ENCODE measurements at regions not wholly inside any gene's neighbourhood (a gene's known extent, or its start where the extent isn't known, plus 50 kb on each side); places are given as distances from the start of the nearest gene placed in this dataset.

DNA sequence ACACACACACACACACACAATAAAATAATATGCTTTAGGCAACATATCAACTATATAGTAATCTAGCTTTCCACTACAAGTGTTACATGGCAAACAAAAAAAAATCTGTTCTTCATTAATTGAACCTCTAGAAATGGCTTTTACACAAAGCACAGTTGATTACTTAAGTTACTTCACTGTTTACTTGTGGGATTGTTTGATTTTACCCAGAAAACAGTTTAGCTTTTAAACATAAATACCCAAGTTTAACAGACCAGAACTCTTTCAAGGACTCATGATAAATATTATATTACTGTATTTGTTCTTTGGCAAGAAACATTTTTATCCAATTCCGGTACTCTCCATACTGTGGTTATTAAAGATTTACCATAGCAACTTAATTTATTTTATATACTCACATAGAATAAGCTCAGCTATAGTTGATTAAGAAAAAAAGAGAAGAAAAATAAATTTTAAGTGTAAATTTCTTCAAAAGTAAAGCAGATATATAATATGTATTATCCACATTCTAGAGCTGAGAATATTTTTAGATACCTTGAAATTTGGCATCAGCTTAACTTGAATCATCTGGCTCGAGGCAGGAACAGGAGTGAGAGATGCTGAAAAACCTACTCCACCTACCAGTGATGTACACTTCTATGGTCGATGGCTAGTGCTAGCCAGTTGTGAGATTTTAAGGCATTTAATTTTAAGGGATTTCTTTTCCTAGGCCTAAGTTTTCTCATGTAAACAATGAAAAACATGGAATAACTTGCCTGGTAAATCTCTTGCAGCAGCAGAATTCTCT is 126.0 kb downstream of the BTG1 start:
- Mint-ChIP-seq H3K4me1 (ENCODE audit: insufficient read depth, unreplicated experiment) (no peaks in the 10 kb centered on the region), H3K4me3 (ENCODE audit: unreplicated experiment) (no peak overlapping the region), H3K36me3 (ENCODE audit: insufficient read depth, unreplicated experiment) (peaks cover 5% of the 10 kb centered on the region), H3K27ac (ENCODE audit: low read depth, unreplicated experiment) (no peak overlapping the region), H3K27me3 (ENCODE audit: insufficient read depth, unreplicated experiment) (no peaks in the 10 kb centered on the region), H3K9me3 (ENCODE audit: unreplicated experiment) (no peaks in the 10 kb centered on the region)
- CTCF ChIA-PET = interaction anchor here (0.5 to 1.2 kb wide), 5 partner anchors 12 to 421 kb away, joined by 3 to 4 read pairs (median 3); no protein-coding TSS in a partner anchor
- TF ChIP-seq, protein P1, sequence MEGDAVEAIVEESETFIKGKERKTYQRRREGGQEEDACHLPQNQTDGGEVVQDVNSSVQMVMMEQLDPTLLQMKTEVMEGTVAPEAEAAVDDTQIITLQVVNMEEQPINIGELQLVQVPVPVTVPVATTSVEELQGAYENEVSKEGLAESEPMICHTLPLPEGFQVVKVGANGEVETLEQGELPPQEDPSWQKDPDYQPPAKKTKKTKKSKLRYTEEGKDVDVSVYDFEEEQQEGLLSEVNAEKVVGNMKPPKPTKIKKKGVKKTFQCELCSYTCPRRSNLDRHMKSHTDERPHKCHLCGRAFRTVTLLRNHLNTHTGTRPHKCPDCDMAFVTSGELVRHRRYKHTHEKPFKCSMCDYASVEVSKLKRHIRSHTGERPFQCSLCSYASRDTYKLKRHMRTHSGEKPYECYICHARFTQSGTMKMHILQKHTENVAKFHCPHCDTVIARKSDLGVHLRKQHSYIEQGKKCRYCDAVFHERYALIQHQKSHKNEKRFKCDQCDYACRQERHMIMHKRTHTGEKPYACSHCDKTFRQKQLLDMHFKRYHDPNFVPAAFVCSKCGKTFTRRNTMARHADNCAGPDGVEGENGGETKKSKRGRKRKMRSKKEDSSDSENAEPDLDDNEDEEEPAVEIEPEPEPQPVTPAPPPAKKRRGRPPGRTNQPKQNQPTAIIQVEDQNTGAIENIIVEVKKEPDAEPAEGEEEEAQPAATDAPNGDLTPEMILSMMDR (IDR thresholded peaks at IDR 0.05; ENCODE audit: unreplicated experiment) = no peak
- POLR2A ChIA-PET = interaction anchor here (0.6 to 1.9 kb wide), 10 partner anchors 9 to 489 kb away, joined by 3 to 10 read pairs (median 4); partner anchors contain the start of gene BTG1
- intact Hi-C loops (cut with micrococcal nuclease) = no loop called here
- no peak for DNase-seq (ENCODE audit: unreplicated experiment)
- BruUV-seq (replicated peaks) = no TSS peak

DNA sequence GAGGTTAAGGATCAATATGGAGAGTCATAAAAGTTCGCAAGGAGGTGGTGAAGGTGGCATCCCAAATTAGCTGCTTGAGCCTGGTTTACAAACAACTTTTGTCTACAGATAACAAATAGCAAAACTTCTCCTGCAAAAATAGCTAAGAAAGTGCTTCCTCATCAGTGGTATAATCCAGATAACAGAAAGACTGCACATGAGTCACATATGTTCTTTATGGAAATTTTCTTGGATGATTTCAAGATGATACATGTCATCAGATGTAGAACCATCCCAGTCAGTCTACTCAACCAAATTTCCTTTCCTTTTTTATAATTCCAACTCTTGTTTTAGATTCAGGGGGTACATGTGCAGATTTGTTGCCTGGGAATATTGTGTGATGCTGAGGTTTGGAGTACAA is 133.0 kb downstream of the BTG1 start:
- H3K27me3 Mint-ChIP-seq (ENCODE audit: insufficient read depth, unreplicated experiment) = no peaks in the 10 kb centered on the region
- H3K9me3 Mint-ChIP-seq (ENCODE audit: unreplicated experiment) = no peaks in the 10 kb centered on the region
- BruUV-seq (replicated peaks) = no TSS peak
- intact Hi-C loops (cut with micrococcal nuclease) = no loop called here
- no peak overlapping the region for H3K4me3 Mint-ChIP-seq (ENCODE audit: unreplicated experiment)
- no peaks in the 10 kb centered on the region for H3K4me1 Mint-ChIP-seq (ENCODE audit: insufficient read depth, unreplicated experiment)
- no peaks in the 10 kb centered on the region for H3K36me3 Mint-ChIP-seq (ENCODE audit: insufficient read depth, unreplicated experiment)
- DNase-seq (ENCODE audit: unreplicated experiment) = no peak
- POLR2A ChIA-PET = interaction anchor here (1.6 kb wide), 1 partner anchor 122 kb away, joined by 5 read pairs; no protein-coding TSS in a partner anchor
- TF ChIP-seq, protein P1 (IDR thresholded peaks at IDR 0.05; ENCODE audit: unreplicated experiment) = no peak
- CTCF ChIA-PET = no interaction called here
- H3K27ac Mint-ChIP-seq (ENCODE audit: low read depth, unreplicated experiment) = no peak overlapping the region

DNA sequence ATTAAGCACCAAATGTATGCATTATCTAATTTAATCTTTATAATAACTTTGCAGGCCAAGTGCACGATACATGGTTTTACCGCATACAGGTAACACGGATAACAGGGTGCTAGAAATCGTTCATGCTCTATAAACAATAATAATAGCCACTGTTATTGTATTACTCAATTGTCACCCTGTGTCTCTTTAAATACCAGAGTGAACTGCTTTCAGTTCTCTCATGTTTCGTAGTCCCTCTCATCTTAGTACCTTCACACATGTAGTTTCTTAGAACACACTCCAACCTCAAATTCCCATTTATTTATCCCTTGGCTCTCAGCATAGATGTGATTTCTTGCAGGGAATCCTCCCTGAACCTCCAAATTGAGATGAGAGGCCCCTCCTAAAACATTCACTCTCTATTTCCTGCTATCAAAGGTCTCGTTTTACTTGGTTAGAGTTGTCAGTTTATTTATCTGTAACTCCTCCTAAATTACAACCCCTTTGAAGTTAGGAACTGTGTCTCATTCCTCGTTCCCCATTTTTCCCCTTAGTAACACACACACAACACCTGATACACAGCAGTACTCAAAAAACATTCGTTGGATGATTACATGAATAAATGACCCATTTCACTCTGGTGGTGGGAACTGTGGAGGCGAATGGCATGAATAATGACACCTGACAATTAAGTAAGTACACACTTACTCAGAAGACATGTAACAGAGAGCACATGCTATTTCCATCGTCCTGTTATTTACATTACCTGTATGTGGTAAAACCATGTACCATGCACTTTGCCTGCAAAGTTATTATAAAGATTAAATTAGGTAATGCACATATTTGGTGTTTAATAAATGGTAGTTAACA is 134.6 kb downstream of the BTG1 start:
- H3K27me3 Mint-ChIP-seq (ENCODE audit: insufficient read depth, unreplicated experiment) = no peaks in the 10 kb centered on the region
- no peak overlapping the region for H3K27ac Mint-ChIP-seq (ENCODE audit: low read depth, unreplicated experiment)
- POLR2A ChIA-PET = interaction anchor here (0.6 to 2.8 kb wide), 4 partner anchors 12 to 126 kb away, joined by 3 to 9 read pairs (median 3); no protein-coding TSS in a partner anchor
- no peaks in the 10 kb centered on the region for H3K36me3 Mint-ChIP-seq (ENCODE audit: insufficient read depth, unreplicated experiment)
- H3K4me3 Mint-ChIP-seq (ENCODE audit: unreplicated experiment) = no peak overlapping the region
- TF ChIP-seq, protein P1 (IDR thresholded peaks at IDR 0.05; ENCODE audit: unreplicated experiment) = no peak
- DNase-seq (ENCODE audit: unreplicated experiment) = no peak
- BruUV-seq (replicated peaks) = no TSS peak
- H3K4me1 Mint-ChIP-seq (ENCODE audit: insufficient read depth, unreplicated experiment) = no peaks in the 10 kb centered on the region
- H3K9me3 Mint-ChIP-seq (ENCODE audit: unreplicated experiment) = no peaks in the 10 kb centered on the region
- CTCF ChIA-PET = interaction anchor here (0.7 kb wide), 2 partner anchors 13 to 100 kb away, joined by 3 to 4 read pairs; no protein-coding TSS in a partner anchor
- intact Hi-C loops (cut with micrococcal nuclease) = no loop called here

DNA sequence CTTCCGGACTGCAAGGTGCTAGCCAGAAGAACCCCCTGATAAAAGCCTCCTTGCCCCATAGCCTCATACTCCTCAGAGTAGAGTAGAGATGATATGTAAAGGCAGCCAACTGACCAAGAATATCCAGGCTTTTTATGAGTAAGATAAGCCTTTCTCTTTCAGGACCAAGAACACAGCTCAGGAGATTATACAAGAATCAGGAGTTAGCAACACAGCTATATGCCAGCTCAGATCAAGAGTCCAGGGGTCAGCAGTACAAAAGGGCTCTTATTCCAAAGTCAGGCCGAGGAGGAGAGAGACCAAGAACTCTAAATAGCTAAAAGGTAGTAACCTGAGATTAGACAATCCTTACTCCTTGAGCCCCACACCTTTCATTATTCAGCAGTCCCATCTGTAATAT is 135.3 kb downstream of the BTG1 start:
- no TSS peak for BruUV-seq (replicated peaks)
- Mint-ChIP-seq H3K27me3 (ENCODE audit: insufficient read depth, unreplicated experiment) (no peaks in the 10 kb centered on the region), H3K36me3 (ENCODE audit: insufficient read depth, unreplicated experiment) (no peaks in the 10 kb centered on the region), H3K4me1 (ENCODE audit: insufficient read depth, unreplicated experiment) (no peaks in the 10 kb centered on the region), H3K4me3 (ENCODE audit: unreplicated experiment) (no peak overlapping the region), H3K9me3 (ENCODE audit: unreplicated experiment) (no peaks in the 10 kb centered on the region), H3K27ac (ENCODE audit: low read depth, unreplicated experiment) (no peak overlapping the region)
- intact Hi-C loops (cut with micrococcal nuclease) = no loop called here
- no peak for DNase-seq (ENCODE audit: unreplicated experiment)
- ChIA-PET CTCF (no interaction called here), POLR2A (interaction anchor here (0.6 to 2.8 kb wide), 4 partner anchors 12 to 126 kb away, joined by 3 to 9 read pairs (median 3); no protein-coding TSS in a partner anchor)
- TF ChIP-seq, protein P1 (IDR thresholded peaks at IDR 0.05; ENCODE audit: unreplicated experiment) = no peak

Measured in MCF 10A (cell line).